Stomach (tissue), 4 donors: ENCODE measurements at regions not wholly inside any gene's neighbourhood (a gene's known extent, or its start where the extent isn't known, plus 50 kb on each side); places are given as distances from the start of the nearest gene placed in this dataset.

Source experiments
- EP300 ChIP-seq: sonication (generic); formaldehyde crosslinking; IDR thresholded peaks from one replicate; pipeline ENCODE4 v1.6.1; 2017; ENCODE audit warnings: antibody characterized with exemption
- POLR2A ChIP-seq, 4 donors: fragments of 450-650 bp; IDR thresholded peaks; one replicate each; pipeline ENCODE4 v1.6.1; 2016; ENCODE audit warnings: antibody characterized with exemption in 4 of 4, control low read depth in 2 of 4, mild to moderate bottlenecking in 1 of 4, moderate library complexity in 1 of 4
- POLR2AphosphoS5 ChIP-seq, 3 donors: sonication (generic); formaldehyde crosslinking; IDR thresholded peaks; one replicate each; pipeline ENCODE4 v1.6.1; 2016; ENCODE audit warnings: antibody characterized with exemption in 3 of 3
- TF ChIP-seq, protein P1 (sequence below), 7 experiments: fragments of 450-650 bp in 4 of 7; fragments of 200-600 bp in 3 of 7; sonication (generic) in 3 of 7; IDR thresholded peaks; one replicate each; pipeline ENCODE4 v1.5.1; 2016 to 2019; ENCODE audit warnings: antibody characterized with exemption in 7 of 7, control low read depth in 2 of 7, mild to moderate bottlenecking in 1 of 7

DNA sequence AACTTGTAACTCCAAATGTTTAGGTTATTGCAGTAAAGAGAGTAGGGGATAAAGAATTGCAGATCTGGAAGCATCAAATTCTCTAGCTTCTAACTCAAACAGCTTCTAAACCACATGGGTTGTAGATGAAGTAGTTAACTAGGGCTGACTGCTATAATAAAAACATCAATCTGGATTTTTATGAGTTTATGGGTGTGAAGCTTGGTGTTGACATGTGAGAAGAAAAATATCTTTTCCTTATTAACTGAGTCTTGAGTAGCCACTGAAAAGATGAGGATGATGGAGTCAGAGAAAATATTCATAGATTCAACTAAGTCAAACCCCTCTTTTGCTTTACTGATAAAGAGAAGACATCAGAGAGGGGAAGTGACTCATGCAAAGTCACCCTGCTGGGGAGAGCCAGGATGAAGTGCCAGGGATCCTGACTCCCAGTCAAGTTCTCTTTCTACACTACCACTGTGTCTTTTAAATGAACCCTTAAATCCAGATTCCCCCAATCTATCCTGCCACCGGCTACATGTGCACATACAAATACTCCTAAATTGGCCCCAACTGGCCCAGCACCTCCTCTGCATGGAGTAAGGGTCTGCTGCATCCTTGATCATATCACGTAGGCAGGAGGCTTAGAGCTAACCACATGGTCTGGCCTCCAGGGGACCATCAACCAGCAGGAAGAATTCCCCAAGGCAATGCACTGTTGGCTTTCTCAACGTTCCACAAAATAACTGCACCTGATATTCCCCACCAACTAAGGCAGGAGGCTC, 264.0 kb upstream of the CCL2 start:
- TF ChIP-seq POLR2A (IDR thresholded peaks at IDR 0.05) (no peak), EP300 (no peak), POLR2AphosphoS5 (IDR thresholded peaks at IDR 0.05) (no peak)
- TF ChIP-seq, protein P1, sequence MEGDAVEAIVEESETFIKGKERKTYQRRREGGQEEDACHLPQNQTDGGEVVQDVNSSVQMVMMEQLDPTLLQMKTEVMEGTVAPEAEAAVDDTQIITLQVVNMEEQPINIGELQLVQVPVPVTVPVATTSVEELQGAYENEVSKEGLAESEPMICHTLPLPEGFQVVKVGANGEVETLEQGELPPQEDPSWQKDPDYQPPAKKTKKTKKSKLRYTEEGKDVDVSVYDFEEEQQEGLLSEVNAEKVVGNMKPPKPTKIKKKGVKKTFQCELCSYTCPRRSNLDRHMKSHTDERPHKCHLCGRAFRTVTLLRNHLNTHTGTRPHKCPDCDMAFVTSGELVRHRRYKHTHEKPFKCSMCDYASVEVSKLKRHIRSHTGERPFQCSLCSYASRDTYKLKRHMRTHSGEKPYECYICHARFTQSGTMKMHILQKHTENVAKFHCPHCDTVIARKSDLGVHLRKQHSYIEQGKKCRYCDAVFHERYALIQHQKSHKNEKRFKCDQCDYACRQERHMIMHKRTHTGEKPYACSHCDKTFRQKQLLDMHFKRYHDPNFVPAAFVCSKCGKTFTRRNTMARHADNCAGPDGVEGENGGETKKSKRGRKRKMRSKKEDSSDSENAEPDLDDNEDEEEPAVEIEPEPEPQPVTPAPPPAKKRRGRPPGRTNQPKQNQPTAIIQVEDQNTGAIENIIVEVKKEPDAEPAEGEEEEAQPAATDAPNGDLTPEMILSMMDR (IDR thresholded peaks at IDR 0.05): no peak
